Trophoblast cell (in vitro differentiated cells and primary cell): ENCODE measurements at regions not wholly inside any gene's neighbourhood (a gene's known extent, or its start where the extent isn't known, plus 50 kb on each side); places are given as distances from the start of the nearest gene placed in this dataset.

ENCODE experiments used
- DNase-seq, 2 donors: peaks; one replicate each; pipeline ENCODE4 v3.0.0-alpha.2; 2016
- H2AFZ ChIP-seq: 2 replicates; pipeline ENCODE4 v1.6.1; 2013; ENCODE audit warnings: low read length, moderate library complexity, mild to moderate bottlenecking; ENCODE audit not compliant: insufficient read depth, poor library complexity
- H2AK5ac ChIP-seq: 2 replicates; pipeline ENCODE4 v1.6.1; 2013; ENCODE audit warnings: mild to moderate bottlenecking, low read length
- H2BK120ac ChIP-seq: 2 replicates; pipeline ENCODE4 v1.6.1; 2013; ENCODE audit warnings: low read length, mild to moderate bottlenecking, moderate library complexity; ENCODE audit not compliant: insufficient read depth, poor library complexity
- H2BK12ac ChIP-seq: 2 replicates; pipeline ENCODE4 v1.6.1; 2013; ENCODE audit warnings: mild to moderate bottlenecking, low read length, moderate library complexity
- H2BK5ac ChIP-seq: 2 replicates; pipeline ENCODE4 v1.6.1; 2013; ENCODE audit warnings: low read length, low read depth, moderate library complexity, mild to moderate bottlenecking; ENCODE audit not compliant: poor library complexity
- H3K14ac ChIP-seq: 2 replicates; pipeline ENCODE4 v1.6.1; 2013; ENCODE audit warnings: mild to moderate bottlenecking, low read length
- H3K18ac ChIP-seq: 2 replicates; pipeline ENCODE4 v1.6.1; 2013; ENCODE audit warnings: mild to moderate bottlenecking, low read length
- H3K23ac ChIP-seq: 2 replicates; pipeline ENCODE4 v1.6.1; 2013; ENCODE audit warnings: low read length
- H3K27ac ChIP-seq: 2 replicates; pipeline ENCODE4 v1.5.1; 2013; ENCODE audit warnings: low read depth, mild to moderate bottlenecking, inconsistent platforms, low read length, moderate library complexity
- H3K27me3 ChIP-seq: 2 replicates; pipeline ENCODE4 v1.6.1; 2013; ENCODE audit warnings: inconsistent platforms, mild to moderate bottlenecking, low read length, moderate library complexity; ENCODE audit not compliant: insufficient read depth
- H3K36me3 ChIP-seq, 2 experiments: 1 replicate in 1 of 2; 2 replicates in 1 of 2; pipeline ENCODE4 v1.6.1; 2013; ENCODE audit warnings: low read length in 2 of 2, mild to moderate bottlenecking in 2 of 2, moderate library complexity in 1 of 2; ENCODE audit not compliant: insufficient read depth in 2 of 2, control insufficient read depth in 1 of 2
- H3K4ac ChIP-seq: 2 replicates; pipeline ENCODE4 v1.6.1; 2013; ENCODE audit warnings: low read depth, mild to moderate bottlenecking, low read length, moderate library complexity
- H3K4me1 ChIP-seq, 2 experiments: 1 replicate in 1 of 2; 2 replicates in 1 of 2; pipeline ENCODE4 v1.6.1; 2013; ENCODE audit warnings: low read length in 2 of 2, mild to moderate bottlenecking in 2 of 2, moderate library complexity in 1 of 2; ENCODE audit not compliant: insufficient read depth in 2 of 2, control insufficient read depth in 1 of 2
- H3K4me2 ChIP-seq: 2 replicates; pipeline ENCODE4 v1.6.1; 2013; ENCODE audit warnings: inconsistent platforms, mild to moderate bottlenecking, low read length, moderate library complexity
- H3K4me3 ChIP-seq: 2 replicates; pipeline ENCODE4 v1.5.1; 2013; ENCODE audit warnings: mild to moderate bottlenecking, low read depth, low read length, inconsistent platforms
- H3K79me1 ChIP-seq: one replicate; pipeline ENCODE4 v1.6.1; 2013; ENCODE audit warnings: low read length
- H3K79me2 ChIP-seq: 2 replicates; pipeline ENCODE4 v1.6.1; 2013; ENCODE audit warnings: low read length, mild to moderate bottlenecking; ENCODE audit not compliant: control insufficient read depth, insufficient read depth, poor library complexity
- H3K9ac ChIP-seq: 2 replicates; pipeline ENCODE4 v1.6.1; 2013; ENCODE audit warnings: mild to moderate bottlenecking, low read length
- H3K9me3 ChIP-seq: 2 replicates; pipeline ENCODE4 v1.6.1; 2013; ENCODE audit warnings: low read depth, mild to moderate bottlenecking, control low read depth, inconsistent platforms, low read length; ENCODE audit not compliant: insufficient read depth
- H4K12ac ChIP-seq: 2 replicates; pipeline ENCODE4 v1.6.1; 2013; ENCODE audit warnings: low read depth, mild to moderate bottlenecking, low read length, moderate library complexity
- H4K8ac ChIP-seq: 2 replicates; pipeline ENCODE4 v1.6.1; 2013; ENCODE audit warnings: low read depth, mild to moderate bottlenecking, low read length, moderate library complexity
- H4K91ac ChIP-seq: one replicate; pipeline ENCODE4 v1.6.1; 2013; ENCODE audit warnings: low read depth, mild to moderate bottlenecking, low read length, moderate library complexity
- WGBS: extraction: QIAGEN DNeasy Blood & Tissue Kit; methylation state at CpG from one replicate; pipeline ENCODE4 v1.1.7; 2013; ENCODE audit warnings: missing lambda C conversion rate; ENCODE audit not compliant: insufficient read length, insufficient coverage; ENCODE audit errors: extremely low coverage; 5-methylcytosine and 5-hydroxymethylcytosine counted together

GRCh38 chr12:92413286-92413685, 267.6 kb upstream of the BTG1 start:
- Histone ChIP-seq H3K4ac (no peak overlapping the region), H3K79me1 (no peaks in the 10 kb centered on the region), H4K12ac (no peak overlapping the region), H2BK5ac (no peak overlapping the region), H3K27me3 (no peaks in the 10 kb centered on the region), H3K18ac (no peak overlapping the region), H3K27ac (no peak overlapping the region), H3K4me3 (no peak overlapping the region), H3K14ac (no peak overlapping the region), H2AFZ (no peak overlapping the region), H3K4me1 (peaks cover 0 to 2% of the 10 kb centered on the region in 2 experiments), H3K23ac (no peak overlapping the region), H3K4me2 (no peak overlapping the region), H3K9ac (no peak overlapping the region), H3K36me3 (no peaks in the 10 kb centered on the region), H2BK12ac (no peak overlapping the region), H3K79me2 (no peaks in the 10 kb centered on the region), H4K8ac (no peak overlapping the region), H2AK5ac (no peak overlapping the region), H4K91ac (no peak overlapping the region), H2BK120ac (no peak overlapping the region), H3K9me3 (no peaks in the 10 kb centered on the region)
- DNase-seq = no peak
- no CpG with 5 or more reads among the region's 3 CpGs for WGBS

GRCh38 chr12:92412856-92413255, 267.2 kb upstream of the BTG1 start:
- Histone ChIP-seq H2AK5ac (no peak overlapping the region), H3K4me1 (peaks cover 0 to 2% of the 10 kb centered on the region in 2 experiments), H3K14ac (no peak overlapping the region), H3K9ac (no peak overlapping the region), H4K91ac (no peak overlapping the region), H3K4ac (no peak overlapping the region), H3K79me2 (no peaks in the 10 kb centered on the region), H3K36me3 (no peaks in the 10 kb centered on the region), H4K8ac (no peak overlapping the region), H2BK5ac (no peak overlapping the region), H3K23ac (no peak overlapping the region), H3K9me3 (no peaks in the 10 kb centered on the region), H3K4me3 (no peak overlapping the region), H3K79me1 (no peaks in the 10 kb centered on the region), H2BK120ac (no peak overlapping the region), H3K4me2 (no peak overlapping the region), H3K27ac (no peak overlapping the region), H4K12ac (no peak overlapping the region), H3K18ac (no peak overlapping the region), H2AFZ (no peak overlapping the region), H3K27me3 (no peaks in the 10 kb centered on the region), H2BK12ac (no peak overlapping the region)
- DNase-seq = no peak

DNA sequence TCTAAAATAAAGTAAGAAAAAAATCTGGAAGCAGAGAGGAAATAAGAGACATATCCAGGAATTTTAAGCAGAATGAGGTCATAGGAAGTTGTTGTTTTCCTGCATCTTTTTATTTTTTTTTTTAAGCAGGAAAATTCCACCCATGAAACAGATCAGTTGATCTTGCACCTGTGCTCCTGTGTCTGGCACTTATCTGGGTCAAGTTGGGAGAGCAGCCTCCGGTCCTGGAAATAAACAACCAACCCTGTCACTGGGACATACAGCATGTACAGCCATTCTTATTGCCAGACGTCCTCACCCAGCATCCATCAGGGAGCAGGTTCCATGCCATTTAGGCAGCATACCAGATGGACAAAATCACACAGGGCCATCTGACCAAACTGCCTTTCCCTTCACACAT, 266.0 kb upstream of the BTG1 start:
- no peak overlapping the region for H3K4ac ChIP-seq
- no peak for DNase-seq
- no peaks in the 10 kb centered on the region for H3K27me3 ChIP-seq
- H2BK5ac ChIP-seq = no peak overlapping the region
- no peaks in the 10 kb centered on the region for H3K9me3 ChIP-seq
- no CpG with 5 or more reads among the region's 2 CpGs for WGBS
- peaks cover 0 to 2% of the 10 kb centered on the region in 2 experiments for H3K4me1 ChIP-seq
- H2AK5ac ChIP-seq = no peak overlapping the region
- H3K4me3 ChIP-seq = no peak overlapping the region
- no peak overlapping the region for H2BK120ac ChIP-seq
- H3K27ac ChIP-seq = no peak overlapping the region
- no peak overlapping the region for H3K4me2 ChIP-seq
- H2AFZ ChIP-seq = no peak overlapping the region
- no peak overlapping the region for H3K18ac ChIP-seq
- H2BK12ac ChIP-seq = no peak overlapping the region
- no peak overlapping the region for H3K9ac ChIP-seq
- no peak overlapping the region for H4K8ac ChIP-seq
- no peak overlapping the region for H4K91ac ChIP-seq
- H3K14ac ChIP-seq = no peak overlapping the region
- H3K23ac ChIP-seq = no peak overlapping the region
- no peaks in the 10 kb centered on the region for H3K79me1 ChIP-seq
- H4K12ac ChIP-seq = no peak overlapping the region
- H3K36me3 ChIP-seq = no peaks in the 10 kb centered on the region
- H3K79me2 ChIP-seq = no peaks in the 10 kb centered on the region

DNA sequence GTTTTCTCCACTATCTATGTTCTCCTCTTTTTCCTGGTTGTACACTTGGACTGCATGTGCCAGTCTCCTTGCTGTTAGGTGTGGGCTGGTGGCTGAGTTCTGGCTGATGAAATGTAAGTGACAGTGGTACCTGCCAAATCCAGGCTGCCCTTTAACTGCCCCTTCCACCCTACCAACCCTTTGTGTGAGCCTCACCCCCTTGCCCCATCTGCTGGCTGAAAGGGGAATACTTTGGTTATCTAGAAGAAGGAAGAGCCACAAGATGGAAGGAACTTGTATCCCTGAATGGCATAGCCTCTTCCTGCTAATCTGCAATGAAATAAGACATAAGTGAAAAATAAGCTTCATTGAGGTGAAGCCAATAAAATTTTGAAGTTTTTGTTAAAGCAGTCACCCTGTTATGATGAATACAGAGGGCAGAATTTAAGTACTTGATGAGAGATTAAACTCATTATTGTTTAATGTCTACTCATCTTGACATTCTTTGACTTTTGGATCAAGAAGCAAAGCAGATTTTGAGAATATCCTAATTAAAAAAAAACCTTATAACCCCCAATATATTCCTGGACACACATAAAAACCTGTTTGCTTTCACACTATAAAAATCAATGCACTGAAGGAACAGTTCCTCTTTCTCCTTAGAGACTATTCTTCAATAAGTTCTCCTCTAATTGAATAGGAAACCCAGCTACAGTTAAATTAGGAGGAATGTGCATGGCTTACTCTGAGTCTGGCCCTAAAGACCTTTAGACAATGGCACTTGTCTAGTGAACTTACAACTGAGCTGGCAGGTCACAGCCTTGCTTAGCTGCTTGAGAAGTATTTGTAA, 262.6 kb upstream of the BTG1 start:
- Histone ChIP-seq H2BK5ac (no peak overlapping the region), H3K4me2 (no peak overlapping the region), H3K36me3 (no peaks in the 10 kb centered on the region), H2AK5ac (no peak overlapping the region), H2BK120ac (no peak overlapping the region), H3K27me3 (no peaks in the 10 kb centered on the region), H3K27ac (no peak overlapping the region), H4K12ac (no peak overlapping the region), H3K14ac (no peak overlapping the region), H3K79me1 (no peaks in the 10 kb centered on the region), H3K9me3 (no peaks in the 10 kb centered on the region), H3K79me2 (no peaks in the 10 kb centered on the region), H4K91ac (no peak overlapping the region), H3K4me3 (no peak overlapping the region), H4K8ac (no peak overlapping the region), H3K4ac (no peak overlapping the region), H3K23ac (no peak overlapping the region), H3K9ac (no peak overlapping the region), H2BK12ac (peak overlapping the region; percentile 17), H3K18ac (no peak overlapping the region), H2AFZ (no peak overlapping the region), H3K4me1 (peaks cover 0 to 2% of the 10 kb centered on the region in 2 experiments)
- DNase-seq = peak in 1 of 2 donors; percentile 60
